ENCODE measurements at regions not wholly inside any gene's neighbourhood (a gene's known extent, or its start where the extent isn't known, plus 50 kb on each side); places are given as distances from the start of the nearest gene placed in this dataset.

GRCh38 chr2:54403512-54404238 is 52.5 kb upstream of the SPTBN1 start:
- no peak overlapping the region for H3K4me3 ChIP-seq (ENCODE audit: low read length)
- TF ChIP-seq, protein P1, sequence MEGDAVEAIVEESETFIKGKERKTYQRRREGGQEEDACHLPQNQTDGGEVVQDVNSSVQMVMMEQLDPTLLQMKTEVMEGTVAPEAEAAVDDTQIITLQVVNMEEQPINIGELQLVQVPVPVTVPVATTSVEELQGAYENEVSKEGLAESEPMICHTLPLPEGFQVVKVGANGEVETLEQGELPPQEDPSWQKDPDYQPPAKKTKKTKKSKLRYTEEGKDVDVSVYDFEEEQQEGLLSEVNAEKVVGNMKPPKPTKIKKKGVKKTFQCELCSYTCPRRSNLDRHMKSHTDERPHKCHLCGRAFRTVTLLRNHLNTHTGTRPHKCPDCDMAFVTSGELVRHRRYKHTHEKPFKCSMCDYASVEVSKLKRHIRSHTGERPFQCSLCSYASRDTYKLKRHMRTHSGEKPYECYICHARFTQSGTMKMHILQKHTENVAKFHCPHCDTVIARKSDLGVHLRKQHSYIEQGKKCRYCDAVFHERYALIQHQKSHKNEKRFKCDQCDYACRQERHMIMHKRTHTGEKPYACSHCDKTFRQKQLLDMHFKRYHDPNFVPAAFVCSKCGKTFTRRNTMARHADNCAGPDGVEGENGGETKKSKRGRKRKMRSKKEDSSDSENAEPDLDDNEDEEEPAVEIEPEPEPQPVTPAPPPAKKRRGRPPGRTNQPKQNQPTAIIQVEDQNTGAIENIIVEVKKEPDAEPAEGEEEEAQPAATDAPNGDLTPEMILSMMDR (IDR thresholded peaks at IDR 0.05; ENCODE audit: insufficient read depth, low read depth, low read length, missing control alignments) = no peak
- DNase-seq (ENCODE audit: low read depth) = no peak

GRCh38 chr2:54404270-54404669 is 51.9 kb upstream of the SPTBN1 start:
- no peak for DNase-seq (ENCODE audit: low read depth)
- no peak overlapping the region for H3K4me3 ChIP-seq (ENCODE audit: low read length)
- TF ChIP-seq, protein P1 (IDR thresholded peaks at IDR 0.05; ENCODE audit: insufficient read depth, low read depth, low read length, missing control alignments) = no peak

- no peak for DNase-seq (ENCODE audit: low read depth)
- TF ChIP-seq, protein P1 (IDR thresholded peaks at IDR 0.05; ENCODE audit: insufficient read depth, low read depth, low read length, missing control alignments) = no peak
- H3K4me3 ChIP-seq (ENCODE audit: low read length) = no peak overlapping the region
Measured at GRCh38 chr2:54406031-54406430, 50.1 kb upstream of the SPTBN1 start.
